ENCODE measurements at regions not wholly inside any gene's neighbourhood (a gene's known extent, or its start where the extent isn't known, plus 50 kb on each side); places are given as distances from the start of the nearest gene placed in this dataset.

DNA sequence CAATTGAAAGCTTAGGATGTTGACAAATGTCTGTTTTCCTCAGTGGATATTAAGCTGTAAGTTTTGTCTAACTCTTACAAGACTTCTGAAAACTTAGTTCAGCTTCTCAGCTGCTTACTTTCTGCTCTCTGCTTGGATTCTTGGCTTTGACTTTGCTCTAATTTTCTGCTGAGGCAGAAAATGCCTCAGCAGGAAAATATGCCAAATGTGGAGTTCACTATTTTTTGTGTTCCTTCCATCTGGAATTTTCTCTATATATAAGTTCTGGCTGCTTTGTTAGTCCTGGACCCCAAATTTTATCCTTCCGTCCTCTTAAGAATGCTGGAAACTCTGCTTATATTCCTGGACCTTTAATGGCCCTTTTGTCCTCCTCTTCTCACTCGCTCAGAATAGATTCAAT lies 352.6 kb upstream of the NWD2 start:
- Mint-ChIP-seq H3K4me3 (no peak overlapping the region), H3K36me3 (no peaks in the 10 kb centered on the region), H3K27ac (no peak overlapping the region), H3K4me1 (no peaks in the 10 kb centered on the region), H3K27me3 (ENCODE audit: low read depth in 3 of 3) (no peaks in the 10 kb centered on the region), H3K9me3 (peaks cover 4 to 24% (median 10%) of the 10 kb centered on the region in 7 donors)
- Histone ChIP-seq H3K9ac (ENCODE audit: insufficient read depth, low read length, poor library complexity, severe bottlenecking) (no peak overlapping the region), H3K79me2 (ENCODE audit: insufficient read depth, low read length) (no peaks in the 10 kb centered on the region), H3K4me2 (replicated peaks; ENCODE audit: extremely low read depth, low read length, poor library complexity, severe bottlenecking) (no peak overlapping the region), H4K20me1 (ENCODE audit: insufficient read depth, low read length) (no peaks in the 10 kb centered on the region), H3K4me1 (ENCODE audit: control insufficient read depth in 1 of 2, insufficient read depth in 2 of 2, low read length in 2 of 2) (no peaks in the 10 kb centered on the region), H3K4me3 (replicated peaks in 1 of 3; ENCODE audit: low read depth in 2 of 3, low read length in 3 of 3) (no peak overlapping the region), H3K9me3 (replicated peaks in 1 of 2; ENCODE audit: control insufficient read depth in 1 of 2, insufficient read depth in 1 of 2, low read length in 2 of 2) (peaks cover 10 to 16% of the 10 kb centered on the region in 2 donors), H3K36me3 (replicated peaks in 1 of 2; ENCODE audit: control insufficient read depth in 1 of 2, insufficient read depth in 2 of 2, low read length in 2 of 2) (no peaks in the 10 kb centered on the region), H3K27me3 (ENCODE audit: control insufficient read depth in 2 of 2, insufficient read depth in 2 of 2, low read length in 2 of 2) (no peaks in the 10 kb centered on the region), H2AFZ (ENCODE audit: insufficient read depth, low read depth, low read length, poor library complexity, severe bottlenecking) (no peak overlapping the region), H3K27ac (ENCODE audit: low read depth in 1 of 2, low read length in 2 of 2) (no peak overlapping the region)
- intact Hi-C loops (cut with micrococcal nuclease), result no loop called here
- WGBS (ENCODE audit: insufficient coverage), result no CpG with 5 or more reads among the region's 2 CpGs
- DNase-seq, result no peak
- TF ChIP-seq, protein P1, sequence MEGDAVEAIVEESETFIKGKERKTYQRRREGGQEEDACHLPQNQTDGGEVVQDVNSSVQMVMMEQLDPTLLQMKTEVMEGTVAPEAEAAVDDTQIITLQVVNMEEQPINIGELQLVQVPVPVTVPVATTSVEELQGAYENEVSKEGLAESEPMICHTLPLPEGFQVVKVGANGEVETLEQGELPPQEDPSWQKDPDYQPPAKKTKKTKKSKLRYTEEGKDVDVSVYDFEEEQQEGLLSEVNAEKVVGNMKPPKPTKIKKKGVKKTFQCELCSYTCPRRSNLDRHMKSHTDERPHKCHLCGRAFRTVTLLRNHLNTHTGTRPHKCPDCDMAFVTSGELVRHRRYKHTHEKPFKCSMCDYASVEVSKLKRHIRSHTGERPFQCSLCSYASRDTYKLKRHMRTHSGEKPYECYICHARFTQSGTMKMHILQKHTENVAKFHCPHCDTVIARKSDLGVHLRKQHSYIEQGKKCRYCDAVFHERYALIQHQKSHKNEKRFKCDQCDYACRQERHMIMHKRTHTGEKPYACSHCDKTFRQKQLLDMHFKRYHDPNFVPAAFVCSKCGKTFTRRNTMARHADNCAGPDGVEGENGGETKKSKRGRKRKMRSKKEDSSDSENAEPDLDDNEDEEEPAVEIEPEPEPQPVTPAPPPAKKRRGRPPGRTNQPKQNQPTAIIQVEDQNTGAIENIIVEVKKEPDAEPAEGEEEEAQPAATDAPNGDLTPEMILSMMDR (IDR thresholded peaks at IDR 0.05), result no peak

DNA sequence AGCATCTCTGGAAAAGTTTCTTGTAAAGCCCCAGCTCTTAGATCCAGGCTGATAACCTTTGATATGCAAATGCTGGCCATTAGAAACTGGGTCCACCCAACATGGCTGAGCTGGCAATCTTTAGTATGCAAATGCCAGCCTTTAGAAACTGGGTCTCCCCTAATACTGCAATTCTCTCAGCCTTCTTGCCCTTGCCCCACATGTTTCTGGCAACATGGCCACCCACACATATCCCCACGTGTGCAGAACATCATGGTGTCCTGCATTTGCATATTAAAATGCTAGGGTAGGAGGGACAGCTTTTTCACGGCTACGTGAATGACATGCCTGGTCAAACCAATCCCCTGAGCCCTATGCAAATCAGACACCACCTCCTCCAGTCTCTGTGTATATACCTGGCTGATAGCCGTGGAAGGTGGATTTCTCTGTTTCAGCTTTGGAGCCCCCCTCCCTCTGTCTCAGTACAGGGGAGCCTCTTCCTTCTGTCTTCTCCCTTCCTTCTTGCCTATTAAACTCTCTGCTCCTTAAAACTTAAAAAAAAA lies 344.0 kb upstream of the NWD2 start:
- no peaks in the 10 kb centered on the region for H3K4me1 Mint-ChIP-seq
- H3K36me3 Mint-ChIP-seq, result no peaks in the 10 kb centered on the region

More for the DNA sequence above, 344.0 kb upstream of the NWD2 start:
- Histone ChIP-seq H3K4me1 (ENCODE audit: control insufficient read depth in 1 of 2, insufficient read depth in 2 of 2, low read length in 2 of 2) (no peaks in the 10 kb centered on the region), H2AFZ (ENCODE audit: insufficient read depth, low read depth, low read length, poor library complexity, severe bottlenecking) (no peak overlapping the region), H3K79me2 (ENCODE audit: insufficient read depth, low read length) (no peaks in the 10 kb centered on the region), H3K27ac (ENCODE audit: low read depth in 1 of 2, low read length in 2 of 2) (no peak overlapping the region), H3K9ac (ENCODE audit: insufficient read depth, low read length, poor library complexity, severe bottlenecking) (no peak overlapping the region), H3K9me3 (replicated peaks in 1 of 2; ENCODE audit: control insufficient read depth in 1 of 2, insufficient read depth in 1 of 2, low read length in 2 of 2) (peaks cover 3 to 4% of the 10 kb centered on the region in 2 donors), H4K20me1 (ENCODE audit: insufficient read depth, low read length) (no peaks in the 10 kb centered on the region), H3K4me3 (replicated peaks in 1 of 3; ENCODE audit: low read depth in 2 of 3, low read length in 3 of 3) (no peak overlapping the region), H3K4me2 (replicated peaks; ENCODE audit: extremely low read depth, low read length, poor library complexity, severe bottlenecking) (no peak overlapping the region), H3K27me3 (ENCODE audit: control insufficient read depth in 2 of 2, insufficient read depth in 2 of 2, low read length in 2 of 2) (no peaks in the 10 kb centered on the region), H3K36me3 (replicated peaks in 1 of 2; ENCODE audit: control insufficient read depth in 1 of 2, insufficient read depth in 2 of 2, low read length in 2 of 2) (no peaks in the 10 kb centered on the region)
- DNase-seq, result no peak
- TF ChIP-seq, protein P1 (IDR thresholded peaks at IDR 0.05), result no peak
- Mint-ChIP-seq H3K4me3 (no peak overlapping the region), H3K9me3 (peaks cover 0 to 10% (median 3%) of the 10 kb centered on the region in 7 donors), H3K27ac (no peak overlapping the region), H3K27me3 (ENCODE audit: low read depth in 3 of 3) (peaks cover 0 to 2% (median 1%) of the 10 kb centered on the region in 3 donors)
- 100% methylated on average over 2 of the region's 4 CpGs for WGBS (ENCODE audit: insufficient coverage)
- intact Hi-C loops (cut with micrococcal nuclease), result no loop called here
